ENCODE measurements at regions not wholly inside any gene's neighbourhood (a gene's known extent, or its start where the extent isn't known, plus 50 kb on each side); places are given as distances from the start of the nearest gene placed in this dataset.
A peak's percentile ranks its signal among the peaks of the same experiment; 100 is the strongest.
"Not testable (repeated sequence)": the region's sequence is repeated elsewhere in the genome, so short reads cannot be mapped to it uniquely, and the experiment has no call there.

DNA sequence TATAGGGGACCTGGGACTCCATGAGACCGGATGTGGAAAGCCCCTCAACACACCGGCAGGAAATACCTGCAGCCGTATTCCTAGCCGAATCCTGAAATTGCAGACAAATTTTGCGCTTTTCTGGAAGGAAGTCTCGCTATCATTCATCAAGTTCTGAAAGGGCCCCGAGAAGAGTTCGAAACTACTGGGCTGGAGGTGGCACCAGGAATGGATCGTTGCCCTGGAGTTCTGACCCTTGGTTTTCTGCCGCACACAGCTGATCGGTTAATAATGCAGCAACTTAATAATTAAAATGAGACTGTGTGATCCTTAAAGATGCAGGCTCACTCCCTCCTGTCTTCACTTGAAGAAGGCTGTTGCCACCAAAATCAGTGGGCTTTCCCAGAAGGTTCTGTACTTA lies 55.7 kb upstream of the MRTFB start:
- no peak for DNase-seq (ENCODE audit: low read depth, low spot score)
- CTCF ChIA-PET: interaction anchor here (1.2 kb wide), 2 partner anchors 9 to 96 kb away, joined by 3 to 5 read pairs; partner anchors contain the start of gene ERCC4
- POLR2A ChIA-PET: no interaction called here
- no peak overlapping the region for H3K4me3 ChIP-seq (ENCODE audit: low read depth, low read length)
- TF ChIP-seq CTCF (IDR thresholded peaks at IDR 0.05; ENCODE audit: insufficient read depth, low read length, missing control alignments): no peak

- ChIA-PET POLR2A (no interaction called here), CTCF (interaction anchor here (1.2 kb wide), 1 partner anchor 9 kb away, joined by 3 read pairs; no protein-coding TSS in a partner anchor)
- no peak for TF ChIP-seq CTCF (IDR thresholded peaks at IDR 0.05; ENCODE audit: insufficient read depth, low read length, missing control alignments)
- DNase-seq (ENCODE audit: low read depth, low spot score): peak; percentile 47
- H3K4me3 ChIP-seq (ENCODE audit: low read depth, low read length): no peak overlapping the region
Measured at GRCh38 chr16:14015948-14016347, 55.2 kb upstream of the MRTFB start.

GRCh38 chr16:14016362-14016761 lies 54.8 kb upstream of the MRTFB start:
- CTCF ChIA-PET: interaction anchor here (1.2 kb wide), 1 partner anchor 10 kb away, joined by 3 read pairs; no protein-coding TSS in a partner anchor
- POLR2A ChIA-PET; H3K4me3 ChIP-seq (ENCODE audit: low read depth, low read length); DNase-seq (ENCODE audit: low read depth, low spot score): not testable (repeated sequence)

GRCh38 chr16:14017886-14018285 lies 53.2 kb upstream of the MRTFB start:
- CTCF ChIA-PET: interaction anchor here (1.0 to 2.7 kb wide), 3 partner anchors 9 to 101 kb away, joined by 3 to 9 read pairs (median 6); partner anchors contain the start of gene ERCC4
- DNase-seq (ENCODE audit: low read depth, low spot score): no peak
- H3K4me3 ChIP-seq (ENCODE audit: low read depth, low read length): no peak overlapping the region
- no peak for TF ChIP-seq CTCF (IDR thresholded peaks at IDR 0.05; ENCODE audit: insufficient read depth, low read length, missing control alignments)
- POLR2A ChIA-PET: no interaction called here

DNA sequence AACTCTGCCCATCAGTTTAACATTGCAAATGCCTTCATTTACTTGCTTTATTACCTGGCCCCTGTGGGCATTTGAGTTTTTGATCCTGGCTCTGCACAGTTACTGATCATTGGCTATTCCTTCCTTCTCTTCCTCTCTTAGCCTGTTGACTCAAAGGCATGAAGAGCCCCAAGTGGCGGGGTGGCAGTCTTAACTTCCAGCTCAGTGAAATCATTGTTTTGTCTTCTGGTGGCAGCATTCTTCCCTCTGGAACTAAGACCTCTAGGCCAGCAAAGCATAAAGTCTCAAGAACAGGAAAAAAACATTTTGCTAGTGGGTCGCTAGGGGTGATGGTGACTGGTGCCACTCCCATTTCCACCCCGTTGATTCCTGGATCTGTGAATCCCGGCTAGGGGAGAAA lies 52.3 kb upstream of the MRTFB start:
- POLR2A ChIA-PET: no interaction called here
- CTCF ChIA-PET: interaction anchor here (0.9 to 2.7 kb wide), 3 partner anchors 10 to 100 kb away, joined by 3 to 9 read pairs (median 6); partner anchors contain the start of gene ERCC4
- TF ChIP-seq CTCF (IDR thresholded peaks at IDR 0.05; ENCODE audit: insufficient read depth, low read length, missing control alignments): no peak

DNA sequence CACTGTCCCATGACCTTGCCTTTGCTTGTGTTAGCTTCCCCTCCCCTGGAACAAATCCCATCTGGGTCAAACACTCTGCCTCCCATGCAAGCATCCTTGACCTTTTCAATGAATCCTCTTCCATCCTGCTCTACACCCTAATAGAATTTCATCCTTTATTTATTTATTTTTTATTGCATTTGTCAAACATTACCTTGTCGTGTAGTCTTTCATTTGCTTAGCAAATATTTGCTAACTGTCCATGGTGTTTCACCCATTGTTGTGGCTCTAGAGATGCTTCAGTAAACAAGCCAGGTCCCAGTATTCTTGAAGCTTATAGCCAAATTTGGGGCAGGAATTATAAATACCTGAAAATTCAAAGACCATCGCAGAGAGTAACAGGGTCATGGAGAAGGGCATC lies 51.0 kb upstream of the MRTFB start:
- POLR2A ChIA-PET: no interaction called here

More for the DNA sequence above, 52.3 kb upstream of the MRTFB start:
- DNase-seq (ENCODE audit: low read depth, low spot score): no peak
- H3K4me3 ChIP-seq (ENCODE audit: low read depth, low read length): no peak overlapping the region

More for the DNA sequence above, 51.0 kb upstream of the MRTFB start:
- CTCF ChIA-PET: interaction anchor here (1.0 to 2.7 kb wide), 2 partner anchors 96 to 101 kb away, joined by 3 to 9 read pairs; partner anchors contain the start of gene ERCC4
- no peak for DNase-seq (ENCODE audit: low read depth, low spot score)
- no peak overlapping the region for H3K4me3 ChIP-seq (ENCODE audit: low read depth, low read length)
- no peak for TF ChIP-seq CTCF (IDR thresholded peaks at IDR 0.05; ENCODE audit: insufficient read depth, low read length, missing control alignments)

Data from AG04449 (cell line).